Stimulated activated CD8-positive, alpha-beta memory T cell treated with anti-CD3 and anti-CD28 coated beads, Interleukin-4, amount 100 ng/mL, for 48 hours (primary cell): ENCODE measurements at regions not wholly inside any gene's neighbourhood (a gene's known extent, or its start where the extent isn't known, plus 50 kb on each side); places are given as distances from the start of the nearest gene placed in this dataset.

Source experiments
- DNase-seq: peaks from one replicate; pipeline ENCODE4 v3.0.0-alpha.2; 2020

DNA sequence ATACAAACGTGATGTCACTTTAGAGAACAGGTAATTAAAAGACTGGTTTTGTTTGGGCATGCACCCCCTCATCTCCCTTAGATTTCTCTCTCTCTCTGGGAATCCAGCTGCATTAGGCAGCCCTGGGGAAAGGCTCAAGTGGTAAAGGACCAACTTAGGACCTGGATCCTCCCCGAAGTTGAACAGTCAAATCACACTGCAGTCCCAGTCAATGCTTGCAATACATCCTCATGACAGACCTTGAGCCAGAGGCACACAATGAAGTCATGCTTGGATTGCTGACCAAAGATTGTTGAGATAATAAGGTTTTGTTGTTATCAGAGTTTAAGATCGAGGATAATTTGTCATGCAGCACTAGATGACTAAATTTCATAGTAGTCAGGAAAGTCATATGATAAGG, 1285.8 kb upstream of the NCAM2 start:
- DNase-seq, result no peak

- no peak for DNase-seq
Observed at GRCh38 chr21:19713313-19713712, 1284.9 kb upstream of the NCAM2 start.

DNA sequence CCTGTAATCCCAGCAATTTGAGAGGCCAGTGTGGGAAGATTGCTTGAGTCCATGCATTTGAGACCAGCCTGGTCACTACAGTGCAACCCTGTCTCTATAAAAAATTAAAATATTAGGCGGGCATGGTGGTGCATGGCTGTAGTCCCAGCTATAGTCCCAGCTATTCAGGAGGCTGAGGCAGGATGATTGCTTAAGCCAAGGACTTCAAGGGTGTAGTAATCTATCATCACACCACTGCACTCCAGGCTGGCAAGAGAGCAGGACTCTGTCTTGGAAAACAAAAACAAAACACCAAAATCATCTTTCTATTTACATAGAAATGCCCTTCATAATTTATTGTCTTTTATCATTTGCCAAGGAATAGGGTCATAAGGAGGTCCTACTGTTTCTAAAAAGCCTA, 1274.1 kb upstream of the NCAM2 start:
- DNase-seq, result no peak

DNA sequence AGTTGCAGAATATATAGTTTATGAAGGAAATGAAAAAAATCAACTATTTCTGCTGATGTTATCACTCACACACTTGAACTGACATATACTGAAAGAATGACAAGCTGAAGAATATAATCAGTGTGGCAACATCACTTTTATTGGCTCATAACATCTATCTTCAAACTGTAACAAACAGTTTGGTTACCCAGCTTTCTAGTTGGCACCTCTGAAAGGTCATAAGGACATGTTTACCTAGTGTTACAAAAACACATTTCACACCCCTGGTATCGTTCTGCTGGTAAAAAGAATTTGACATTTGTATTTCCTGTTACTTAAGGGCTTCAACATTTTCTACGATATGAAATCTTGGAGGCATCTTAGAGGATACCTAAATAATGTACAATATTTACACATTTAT, 1267.0 kb upstream of the NCAM2 start:
- DNase-seq, result no peak

DNA sequence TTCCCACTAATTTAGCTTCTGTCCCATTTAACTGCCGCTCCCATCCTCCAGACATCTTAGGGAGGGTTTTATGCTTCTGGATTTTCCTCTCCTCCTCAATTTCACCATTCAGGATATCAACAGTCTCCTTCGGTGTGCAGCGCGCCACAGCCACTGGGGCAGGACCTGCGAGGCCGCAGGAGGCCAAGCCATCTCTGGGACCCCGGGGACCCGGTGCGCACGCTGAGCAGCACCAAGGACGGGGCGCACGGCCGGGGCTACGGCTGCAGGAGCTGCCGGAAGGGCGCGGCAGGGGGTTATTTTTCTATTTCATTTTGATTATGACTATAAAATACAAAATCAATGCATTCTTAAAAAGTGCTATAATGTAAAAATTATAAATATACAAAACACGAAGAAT, 1238.4 kb upstream of the NCAM2 start:
- DNase-seq, result no peak

- DNase-seq, result no peak
Observed at GRCh38 chr21:19767546-19767945, 1230.7 kb upstream of the NCAM2 start.

- DNase-seq, result no peak
Observed at GRCh38 chr21:19771881-19772280, 1226.3 kb upstream of the NCAM2 start.

DNA sequence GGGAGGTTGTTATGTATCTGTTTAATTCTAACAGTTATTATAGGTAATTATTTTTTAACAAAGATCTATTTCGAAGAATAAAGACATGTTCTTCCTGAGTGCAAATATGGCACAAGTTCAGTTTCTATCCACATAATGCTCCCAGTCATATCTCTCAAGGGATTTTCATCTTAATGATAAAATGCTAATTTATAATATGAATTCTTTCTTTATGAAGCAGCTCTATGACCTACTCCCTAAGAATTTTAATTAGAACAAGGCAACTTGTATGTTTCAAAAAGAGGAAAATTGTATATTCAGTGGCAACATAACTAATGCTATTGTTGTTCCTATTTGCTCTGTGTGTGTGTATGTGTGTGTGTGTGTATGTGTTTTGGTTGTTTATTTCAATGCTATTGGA, 1222.1 kb upstream of the NCAM2 start:
- no peak for DNase-seq

DNA sequence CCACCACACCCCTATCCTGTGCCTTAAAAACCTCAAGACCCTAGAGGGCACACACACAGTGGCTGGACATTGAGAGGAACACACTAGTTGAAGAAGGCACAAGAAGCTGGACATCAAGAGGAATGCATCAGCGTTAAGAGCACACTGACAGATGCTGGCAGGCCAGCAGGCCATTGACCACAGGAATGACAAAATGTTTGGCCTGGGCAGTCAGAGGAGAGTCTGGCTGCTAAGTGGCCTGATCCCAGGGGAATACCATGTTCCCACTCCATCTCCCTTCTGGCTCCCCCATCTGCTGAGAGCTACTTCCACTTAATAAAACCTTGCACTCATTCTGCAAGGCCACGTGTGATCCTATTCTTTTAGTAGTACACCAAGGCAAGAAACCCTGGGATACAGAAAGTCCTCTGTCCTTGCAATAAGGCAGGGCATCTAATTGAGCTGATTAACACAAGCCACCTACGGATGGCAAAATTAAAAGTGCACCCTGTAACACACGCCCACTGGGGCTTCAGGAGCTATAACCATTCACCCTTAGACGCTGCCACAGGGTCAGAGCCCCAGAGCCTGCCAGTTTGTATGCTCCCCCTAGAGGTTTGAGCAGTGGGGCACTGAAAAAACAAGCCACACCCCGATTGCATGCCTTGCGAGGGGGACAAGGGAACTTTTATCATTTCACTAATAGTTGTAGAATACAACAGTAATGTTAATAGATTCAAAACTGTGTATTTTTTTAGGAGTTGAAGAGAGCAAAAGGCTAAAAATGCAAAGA, 1216.1 kb upstream of the NCAM2 start:
- DNase-seq, result no peak

GRCh38 chr21:19785941-19786340, 1212.3 kb upstream of the NCAM2 start:
- no peak for DNase-seq

- no peak for DNase-seq
Observed at GRCh38 chr21:19792004-19792403, 1206.2 kb upstream of the NCAM2 start.

DNA sequence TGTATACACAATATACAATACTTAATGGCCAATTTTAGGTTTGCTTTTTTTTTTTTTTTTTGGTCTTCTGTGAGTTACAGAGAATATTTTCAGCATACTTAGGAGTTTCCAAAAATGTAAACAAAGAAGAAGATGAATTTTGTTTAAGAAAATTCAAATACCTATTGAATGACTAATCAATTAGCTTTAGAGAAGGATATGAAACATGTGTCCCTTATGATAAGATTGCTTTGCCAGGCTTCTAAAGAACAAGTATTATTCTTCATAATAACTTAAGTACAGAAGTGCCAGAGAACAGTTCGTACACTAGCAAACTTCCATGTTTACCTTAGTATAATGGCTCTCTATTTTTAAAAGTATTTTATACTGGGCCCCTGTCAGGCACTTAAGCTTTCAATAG, 1191.0 kb upstream of the NCAM2 start:
- no peak for DNase-seq

- DNase-seq, result no peak
Observed at GRCh38 chr21:19810779-19811178, 1187.4 kb upstream of the NCAM2 start.

DNA sequence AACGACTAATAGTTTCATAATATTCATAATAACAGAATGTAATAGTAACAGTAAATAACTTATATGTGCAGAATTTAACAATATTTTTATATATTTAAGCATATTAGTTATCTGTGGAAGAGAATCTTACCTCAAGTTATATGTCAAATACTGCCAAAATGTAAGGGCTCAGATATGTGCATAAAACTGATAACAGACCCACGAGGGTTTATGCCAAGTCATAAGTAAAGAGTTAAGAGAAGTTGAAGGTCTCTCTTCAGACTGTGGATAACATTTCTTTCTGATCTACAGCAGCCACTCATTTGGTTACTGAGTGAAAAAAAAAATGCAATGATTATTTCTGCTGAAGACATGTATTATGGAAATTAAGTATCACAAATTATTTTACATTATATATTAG, 1167.8 kb upstream of the NCAM2 start:
- DNase-seq, result no peak

GRCh38 chr21:19832551-19832950, 1165.7 kb upstream of the NCAM2 start:
- DNase-seq, result no peak

- no peak for DNase-seq
Observed at GRCh38 chr21:19833082-19833481, 1165.1 kb upstream of the NCAM2 start.

DNA sequence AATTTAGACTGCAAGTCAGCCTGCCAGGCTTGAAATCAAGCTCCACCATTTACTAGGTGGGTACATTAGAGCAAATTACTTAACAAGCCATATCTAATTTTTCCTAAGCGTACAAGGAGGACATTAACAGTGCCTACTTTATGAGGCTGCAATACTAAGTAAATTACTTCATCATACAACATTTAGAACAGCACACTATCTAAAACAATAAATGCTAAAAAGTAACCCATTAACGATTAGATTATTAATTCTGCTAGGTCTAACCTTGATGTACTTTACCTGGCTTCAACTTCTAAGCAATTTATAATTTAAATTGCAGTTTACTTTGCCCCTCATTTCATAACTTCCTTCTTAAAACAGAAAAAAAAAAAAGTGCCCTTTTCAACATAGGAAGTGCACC, 1155.6 kb upstream of the NCAM2 start:
- no peak for DNase-seq

DNA sequence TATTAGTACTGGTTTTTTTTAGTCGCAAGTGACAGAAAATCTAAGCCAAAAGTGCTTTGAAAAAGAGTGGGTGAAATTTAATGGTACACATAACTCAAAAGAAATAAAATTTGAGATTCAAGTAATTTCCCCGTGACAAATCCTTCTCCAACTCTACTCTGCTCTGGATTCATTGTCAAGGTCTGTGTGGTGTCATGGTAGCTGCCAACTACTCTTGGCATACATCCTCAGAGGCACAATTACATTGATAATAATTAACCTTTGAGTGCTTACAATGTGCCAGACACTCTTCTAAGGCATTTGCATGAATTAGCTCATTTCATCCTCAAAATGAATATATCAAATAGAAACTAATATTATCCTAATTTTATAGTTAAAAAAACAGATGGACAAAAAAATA, 1153.9 kb upstream of the NCAM2 start:
- DNase-seq, result no peak

DNA sequence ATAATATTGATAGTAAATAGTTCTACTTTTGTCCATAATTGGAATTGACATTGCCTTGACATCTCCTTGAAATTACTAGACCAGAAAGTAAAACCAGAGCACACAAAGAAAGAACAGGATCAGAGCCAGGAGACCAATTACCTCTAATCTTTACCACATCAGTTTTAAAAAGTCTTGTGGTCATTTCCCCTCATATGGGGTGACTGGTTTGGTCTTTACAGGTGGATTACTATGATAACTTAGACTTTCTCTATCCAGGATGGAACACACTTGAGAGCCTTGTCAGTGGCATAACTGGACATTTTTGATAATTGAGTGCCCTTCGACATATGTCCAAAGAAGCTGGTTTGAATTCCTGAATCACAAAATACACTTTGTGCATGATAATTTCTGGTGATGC, 1148.1 kb upstream of the NCAM2 start:
- no peak for DNase-seq

DNA sequence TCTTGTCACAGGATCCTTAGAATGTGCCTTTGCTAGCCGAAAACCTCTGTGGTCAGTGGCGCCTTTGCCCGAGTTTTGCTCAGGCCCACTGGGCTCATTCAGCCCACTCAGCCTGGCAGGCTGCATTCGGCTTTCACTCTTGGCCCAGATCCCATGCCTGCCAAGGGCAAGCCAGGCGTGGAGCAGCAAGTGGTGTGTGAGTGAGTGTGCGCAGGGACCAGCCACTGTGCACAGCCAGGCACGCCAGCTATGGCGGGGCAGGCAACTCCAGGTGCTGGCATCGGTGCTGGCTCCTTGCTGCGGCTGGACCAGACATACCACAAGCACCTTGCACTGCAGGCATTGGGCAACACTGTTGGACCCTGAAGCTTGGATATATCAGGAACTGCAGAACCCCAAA, 1145.1 kb upstream of the NCAM2 start:
- no peak for DNase-seq

DNA sequence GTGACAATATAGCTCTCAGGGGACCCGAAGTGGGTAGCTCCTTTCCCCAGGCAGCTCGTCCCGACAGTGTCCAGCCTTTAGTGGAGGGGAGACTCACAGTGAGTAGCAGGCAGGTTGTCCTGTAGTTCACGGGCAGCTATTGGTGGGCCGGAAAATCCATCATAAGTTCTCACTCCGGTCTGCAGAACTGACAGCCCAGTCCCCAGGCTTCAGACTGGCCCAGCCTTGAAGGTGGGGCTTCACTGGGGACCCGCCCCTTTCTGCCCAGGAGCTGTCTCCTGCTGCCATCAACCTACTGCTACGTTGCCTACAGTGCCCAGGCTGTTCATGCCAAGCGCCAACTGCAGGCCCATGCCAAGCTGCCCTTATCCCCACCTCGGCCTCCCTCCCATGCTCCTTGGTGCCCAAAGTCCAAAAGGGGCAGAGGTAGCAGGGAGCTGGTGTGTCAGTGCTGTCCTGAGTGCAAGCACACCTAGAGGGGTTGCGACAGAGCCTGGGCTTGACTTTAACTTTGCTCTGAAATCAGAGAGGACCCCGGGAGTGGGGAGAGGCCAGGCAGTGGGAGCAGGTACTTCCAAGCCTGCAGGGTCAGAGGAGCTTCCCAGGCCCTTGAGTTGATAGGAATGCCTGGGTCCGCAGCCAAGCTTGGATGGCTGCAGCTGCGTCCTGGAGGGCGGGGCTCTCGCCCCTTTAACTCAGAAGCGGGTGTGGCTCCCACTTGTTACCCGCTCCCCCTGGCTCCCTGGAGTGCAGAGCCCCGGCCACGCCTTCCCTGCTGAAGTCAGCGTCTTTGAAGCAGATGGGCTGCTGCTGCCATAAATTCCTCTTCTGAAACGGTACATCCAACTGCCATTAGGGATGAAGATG, 1144.3 kb upstream of the NCAM2 start:
- no peak for DNase-seq

DNA sequence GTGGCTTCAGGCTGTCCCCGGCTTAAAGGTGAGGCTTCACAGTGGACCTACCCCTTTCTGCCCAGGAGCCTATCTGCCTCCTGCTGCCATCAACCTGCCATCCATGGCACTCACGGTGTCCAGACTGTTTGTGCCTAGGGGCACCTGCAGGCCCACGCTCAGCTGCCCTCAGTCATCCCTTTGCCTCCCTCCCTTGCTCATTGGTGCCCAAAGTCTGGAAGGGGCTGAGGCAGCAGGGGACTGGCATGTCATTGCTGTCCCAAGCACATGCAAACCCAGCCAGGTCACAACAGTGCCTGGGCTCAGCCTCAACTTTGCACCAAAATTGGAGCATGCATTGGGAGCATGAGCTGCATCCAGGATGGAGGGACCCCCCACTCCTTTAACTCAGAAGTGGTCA, 1142.7 kb upstream of the NCAM2 start:
- no peak for DNase-seq

- DNase-seq, result no peak
Observed at GRCh38 chr21:19864476-19864875, 1133.7 kb upstream of the NCAM2 start.

- DNase-seq, result no peak
Observed at GRCh38 chr21:19870682-19871081, 1127.5 kb upstream of the NCAM2 start.

- no peak for DNase-seq
Observed at GRCh38 chr21:19874521-19874920, 1123.7 kb upstream of the NCAM2 start.
